ENCODE measurements at regions not wholly inside any gene's neighbourhood (a gene's known extent, or its start where the extent isn't known, plus 50 kb on each side); places are given as distances from the start of the nearest gene placed in this dataset.

GRCh38 chr15:39269821-39270220 lies 311.1 kb upstream of the THBS1 start (continued):
- no peak for TF ChIP-seq PREB (CRISPR knock-in tag; IDR thresholded peaks at IDR 0.05)
- no peak for TF ChIP-seq HNF1A (IDR thresholded peaks at IDR 0.05; ENCODE audit: low read depth)
- no peak for TF ChIP-seq HNF1A (CRISPR knock-in tag; IDR thresholded peaks at IDR 0.05; ENCODE audit: borderline replicate concordance)
- TF ChIP-seq HMGA1 (CRISPR knock-in tag; conservative IDR thresholded peaks at IDR 0.05) = no peak
- TF ChIP-seq ZNF670 (CRISPR knock-in tag; IDR thresholded peaks at IDR 0.05; ENCODE audit: borderline replicate concordance) = no peak
- no peak for TF ChIP-seq ZNF350 (CRISPR knock-in tag; IDR thresholded peaks at IDR 0.05; ENCODE audit: borderline replicate concordance, low read depth)
- TF ChIP-seq ZBTB49 (CRISPR knock-in tag; IDR thresholded peaks at IDR 0.05; ENCODE audit: borderline replicate concordance) = no peak
- no peak for TF ChIP-seq ZFP36 (IDR thresholded peaks at IDR 0.05; ENCODE audit: borderline replicate concordance, low read depth, low read length, partially characterized antibody)
- TF ChIP-seq LRRFIP1 (CRISPR knock-in tag; conservative IDR thresholded peaks at IDR 0.05) = no peak
- TF ChIP-seq MYC (CRISPR knock-in tag; IDR thresholded peaks at IDR 0.05; ENCODE audit: borderline replicate concordance) = no peak
- no peak for TF ChIP-seq KDM4B (CRISPR knock-in tag; IDR thresholded peaks at IDR 0.05)
- TF ChIP-seq ATM (IDR thresholded peaks at IDR 0.05; ENCODE audit: borderline replicate concordance) = no peak
- TF ChIP-seq ZKSCAN1 (IDR thresholded peaks at IDR 0.05; ENCODE audit: low read length) = no peak
- no peak for TF ChIP-seq TEAD3 (CRISPR knock-in tag; optimal IDR thresholded peaks at IDR 0.05; ENCODE audit: borderline replicate concordance)
- no peak for TF ChIP-seq ZNF644 (CRISPR knock-in tag; IDR thresholded peaks at IDR 0.05; ENCODE audit: low read depth)
- peak; percentile 28; the same call in 1 of the 2 replicates for TF ChIP-seq FOXP4 (CRISPR knock-in tag; IDR thresholded peaks at IDR 0.05)
- TF ChIP-seq ZNF530 (CRISPR knock-in tag; IDR thresholded peaks at IDR 0.05; ENCODE audit: low read depth) = no peak
- no peak for TF ChIP-seq CENPX (CRISPR knock-in tag; IDR thresholded peaks at IDR 0.05)
- TF ChIP-seq CEBPG (CRISPR knock-in tag; IDR thresholded peaks at IDR 0.05) = peak; percentile 14; the same call in 1 of the 2 replicates
- TF ChIP-seq ZFP37 (CRISPR knock-in tag; IDR thresholded peaks at IDR 0.05; ENCODE audit: borderline replicate concordance) = no peak
